ENCODE measurements at regions not wholly inside any gene's neighbourhood (a gene's known extent, or its start where the extent isn't known, plus 50 kb on each side); places are given as distances from the start of the nearest gene placed in this dataset.

DNA sequence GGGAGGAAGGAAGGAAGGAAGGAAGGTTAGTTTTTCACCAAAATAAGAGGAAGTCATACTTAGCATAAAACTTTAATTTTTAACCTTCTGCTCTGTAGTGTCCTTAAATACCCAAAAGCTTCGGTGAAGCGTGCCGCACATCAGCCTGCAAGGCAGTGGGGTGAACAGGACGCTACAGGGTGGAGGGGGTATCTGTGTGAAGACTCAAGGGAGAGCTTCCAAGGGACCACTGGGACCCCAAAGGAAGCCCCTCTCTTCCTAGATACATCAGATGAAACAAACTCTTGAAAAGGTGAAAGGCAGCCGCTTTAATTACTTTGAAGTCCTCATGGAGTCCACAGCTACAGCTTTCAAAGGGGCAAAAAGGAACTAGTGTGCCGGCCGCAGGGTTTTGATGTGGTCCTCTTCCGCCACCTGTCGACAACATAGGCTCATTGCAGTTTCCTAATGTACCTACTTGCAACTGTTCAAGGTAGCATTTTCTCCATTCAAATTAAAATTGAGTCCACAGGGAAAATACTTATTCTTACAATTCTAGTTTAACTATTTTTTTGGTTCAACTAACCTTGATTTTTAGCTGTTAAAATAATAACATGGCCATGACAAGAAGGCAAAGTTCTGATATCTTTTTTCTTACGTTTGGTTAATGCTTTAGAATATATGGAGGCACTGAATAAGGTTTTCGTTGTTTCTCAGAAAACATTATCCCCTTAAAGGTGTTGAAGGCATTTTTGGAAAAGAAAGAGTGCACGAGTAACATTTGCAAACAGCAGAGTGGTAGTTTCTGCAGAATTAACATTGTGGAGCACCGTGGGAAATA, 135.0 kb upstream of the RIPOR2 start:
- peak; percentile 76 for DNase-seq

DNA sequence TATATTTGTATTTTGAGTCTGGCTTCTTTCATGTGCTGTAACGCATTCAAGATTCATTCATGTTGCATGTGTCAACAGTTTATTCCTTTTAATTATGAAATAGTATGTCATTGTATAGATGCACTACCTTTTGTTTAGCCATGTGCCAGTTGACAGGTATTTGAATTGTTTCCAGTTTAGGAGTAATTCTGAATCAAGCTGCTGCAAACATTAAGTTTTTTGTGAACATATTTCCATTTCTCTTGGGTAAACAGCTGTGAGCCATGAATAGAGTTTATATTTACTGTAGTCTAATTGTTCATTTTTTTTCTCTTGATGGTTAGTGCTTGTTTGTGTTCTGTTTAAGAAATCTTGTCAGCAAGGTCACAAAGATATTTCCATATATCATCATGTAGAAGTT, 142.4 kb upstream of the RIPOR2 start:
- no peak for DNase-seq

DNA sequence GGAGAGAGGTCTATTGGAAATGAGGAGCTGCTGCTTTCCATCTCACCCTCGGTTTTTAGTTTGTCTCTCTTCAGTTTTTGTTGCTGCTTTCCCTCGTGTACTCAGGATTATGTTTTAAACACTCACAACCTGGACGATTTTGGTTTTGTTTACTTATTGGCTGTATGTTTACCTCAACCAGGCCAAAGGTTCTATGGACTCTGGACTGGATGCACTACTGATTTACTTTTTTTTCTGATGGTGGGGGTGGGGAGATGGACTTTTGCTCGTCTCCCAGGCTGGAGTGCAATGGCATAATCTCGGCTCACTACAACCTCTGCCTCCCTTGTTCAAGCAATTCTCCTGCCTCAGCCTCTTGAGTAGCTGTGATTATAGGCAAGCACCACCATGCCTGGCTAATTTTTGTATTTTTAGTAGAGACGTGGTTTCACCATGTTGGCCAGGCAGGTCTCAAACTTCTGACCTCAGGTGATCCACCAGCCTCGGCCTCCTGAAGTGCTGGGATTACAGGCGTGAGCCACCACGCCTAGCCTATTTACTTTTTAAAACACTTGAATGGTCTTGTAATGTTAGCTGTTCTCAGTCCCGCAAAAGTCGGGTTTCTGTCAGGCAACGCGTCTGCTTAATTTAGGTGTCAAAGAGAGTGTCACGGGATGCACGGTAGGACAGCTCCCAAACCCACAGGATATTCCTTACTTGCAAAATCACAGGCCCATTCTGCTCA, 148.2 kb upstream of the RIPOR2 start:
- DNase-seq, result no peak

DNA sequence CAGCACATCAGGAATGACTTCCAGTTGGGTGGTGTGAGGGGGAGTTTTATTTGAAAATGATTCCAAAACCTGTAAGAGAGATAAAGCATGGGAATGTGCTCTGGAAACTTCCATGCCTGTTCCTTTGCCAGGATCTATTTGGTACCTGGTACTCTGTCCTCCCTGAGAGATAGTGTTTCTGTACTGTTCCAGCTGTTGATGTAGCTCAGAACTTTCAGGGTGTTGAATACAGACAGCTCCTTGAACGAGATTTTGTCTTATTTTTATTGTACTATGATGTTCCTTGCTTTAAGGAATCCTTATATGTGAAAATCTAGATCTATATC, 148.7 kb upstream of the RIPOR2 start:
- no peak for DNase-seq

DNA sequence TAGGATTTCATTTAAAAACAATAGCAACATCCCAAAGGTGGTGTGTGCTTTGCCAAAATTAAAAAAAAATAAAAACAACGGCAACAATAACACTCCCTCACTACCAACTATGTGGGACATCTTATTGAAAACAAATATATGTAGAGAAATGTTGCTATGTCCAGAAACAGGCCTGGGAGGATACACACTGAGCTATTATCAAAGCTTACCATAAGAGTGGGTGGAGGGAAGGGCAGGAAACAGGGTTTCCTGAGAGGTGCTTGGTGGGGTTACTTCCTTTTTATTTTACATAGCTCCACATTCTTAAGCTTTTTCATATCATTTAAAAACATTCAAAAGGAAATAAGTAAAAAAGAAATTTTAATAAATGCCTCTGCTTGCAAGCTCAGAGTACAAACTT, 150.0 kb upstream of the RIPOR2 start:
- DNase-seq, result no peak

DNA sequence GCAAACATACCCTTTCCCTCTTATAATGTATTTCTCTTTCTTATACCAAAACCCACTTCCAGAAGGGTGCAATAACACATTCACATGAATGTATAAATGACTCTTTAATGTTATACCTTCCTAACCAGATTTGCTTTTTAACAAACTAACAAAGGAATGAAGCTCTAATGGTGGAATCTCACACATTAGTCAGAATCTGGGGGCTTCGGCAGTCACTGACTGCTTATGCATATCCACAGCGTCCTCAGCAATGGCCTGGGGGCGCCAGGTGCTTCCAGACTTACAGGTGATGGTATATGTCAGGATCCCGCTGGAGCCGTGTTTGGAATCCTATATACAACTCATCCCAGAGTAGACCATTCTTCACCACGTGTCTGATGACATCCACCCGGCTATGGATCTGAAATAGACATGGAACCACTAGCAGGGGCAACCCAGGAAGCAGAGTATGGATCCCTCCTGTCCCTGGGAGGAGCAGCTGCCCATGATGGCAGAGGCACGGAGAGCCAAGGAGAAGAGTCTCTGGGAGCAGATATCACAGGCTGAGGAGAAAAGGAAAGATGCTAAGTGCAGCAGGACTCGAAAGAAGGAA, 150.8 kb upstream of the RIPOR2 start:
- no peak for DNase-seq

DNA sequence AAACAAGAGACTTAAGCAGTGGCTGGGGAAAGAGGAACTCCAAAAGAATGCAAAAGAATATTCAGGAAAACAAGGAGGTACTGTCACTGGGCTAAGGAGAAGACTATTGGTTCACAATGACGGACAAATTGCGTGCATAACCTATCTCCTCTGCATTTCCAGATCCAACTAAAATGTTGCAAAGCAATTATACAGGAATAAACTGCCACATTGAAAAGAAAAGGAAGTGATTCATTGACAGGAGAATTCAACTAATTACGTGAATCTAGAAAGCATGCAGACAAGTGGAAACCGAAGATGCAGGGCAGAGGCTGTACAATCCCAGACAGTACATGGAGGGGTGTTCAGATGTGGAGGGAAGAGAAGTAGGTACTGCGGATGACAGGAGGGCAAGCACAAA, 152.8 kb upstream of the RIPOR2 start:
- no peak for DNase-seq

DNA sequence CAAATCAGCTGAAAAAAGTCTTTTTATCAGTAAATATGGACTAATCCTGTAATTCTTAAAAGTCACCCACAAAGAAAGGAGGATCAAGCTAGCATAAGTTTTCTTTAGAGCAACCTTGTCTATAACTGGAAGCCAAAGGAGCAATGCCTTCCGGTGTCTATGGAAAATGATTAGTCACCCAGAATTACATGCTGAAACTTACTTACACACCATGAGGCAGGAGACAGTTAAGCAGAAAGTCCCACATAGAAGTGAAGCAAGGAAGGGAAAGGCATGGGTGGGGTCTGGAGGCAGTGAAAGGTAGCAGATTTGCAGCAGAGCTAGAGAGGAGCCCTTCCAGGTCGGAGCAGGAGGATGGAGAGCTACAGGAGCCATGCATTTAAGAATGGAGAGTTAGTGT, 153.7 kb upstream of the RIPOR2 start:
- DNase-seq, result no peak

DNA sequence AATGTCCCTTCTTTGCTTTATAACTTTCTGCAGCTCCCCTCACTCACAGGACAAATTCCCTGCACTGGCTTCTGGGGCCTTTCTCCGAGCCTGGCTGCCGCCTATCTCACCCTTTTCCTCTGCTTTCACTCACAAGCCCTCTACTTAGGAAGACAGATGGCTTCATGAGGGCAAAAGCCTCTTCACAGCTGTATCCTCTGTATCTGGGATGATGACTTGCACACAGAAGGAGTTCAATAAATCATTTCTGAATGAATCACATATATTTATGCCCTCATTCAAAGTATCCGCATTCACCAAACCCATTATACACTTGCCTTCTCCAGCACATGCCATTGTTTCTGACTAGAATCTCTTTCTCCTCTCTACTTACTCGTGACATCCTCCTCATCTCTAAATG, 159.0 kb upstream of the RIPOR2 start:
- no peak for DNase-seq

DNA sequence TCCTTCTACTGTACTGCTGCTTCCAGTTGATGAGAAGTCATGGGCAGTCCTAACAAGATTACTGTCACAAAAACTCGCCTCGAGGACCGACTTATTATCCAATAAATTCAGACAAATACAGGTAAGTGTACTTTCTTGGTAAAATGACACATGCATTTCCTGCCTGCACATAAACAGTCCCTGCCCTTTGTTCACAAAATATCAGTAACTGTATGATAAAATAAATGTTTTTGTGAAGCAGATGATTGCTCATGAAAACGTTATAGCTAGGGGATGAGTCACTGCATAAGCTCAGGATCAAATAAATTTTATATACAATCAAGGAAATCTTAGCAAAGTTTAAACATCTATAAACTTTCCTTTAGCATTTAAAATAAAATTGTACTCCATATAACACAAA, 164.5 kb upstream of the RIPOR2 start:
- no peak for DNase-seq

DNA sequence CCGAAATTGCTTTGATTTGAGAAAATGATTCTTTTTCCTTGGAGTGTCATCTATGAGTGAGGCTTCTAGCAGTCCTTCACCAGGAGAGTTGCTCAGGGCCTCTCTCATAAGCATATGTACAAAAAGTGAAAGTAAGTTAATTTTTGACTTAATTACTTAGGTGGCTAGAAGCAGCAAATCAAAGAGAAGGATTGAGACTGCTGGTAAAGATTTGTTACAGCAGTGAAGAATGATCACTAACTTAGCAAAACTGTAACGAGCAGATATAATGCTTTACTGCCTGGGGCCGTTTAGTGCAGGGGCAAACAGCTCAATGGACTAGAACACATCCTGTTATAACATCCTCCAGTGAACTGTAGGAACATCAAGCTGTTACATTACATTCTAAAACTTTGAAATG, 167.8 kb upstream of the RIPOR2 start:
- DNase-seq, result no peak

DNA sequence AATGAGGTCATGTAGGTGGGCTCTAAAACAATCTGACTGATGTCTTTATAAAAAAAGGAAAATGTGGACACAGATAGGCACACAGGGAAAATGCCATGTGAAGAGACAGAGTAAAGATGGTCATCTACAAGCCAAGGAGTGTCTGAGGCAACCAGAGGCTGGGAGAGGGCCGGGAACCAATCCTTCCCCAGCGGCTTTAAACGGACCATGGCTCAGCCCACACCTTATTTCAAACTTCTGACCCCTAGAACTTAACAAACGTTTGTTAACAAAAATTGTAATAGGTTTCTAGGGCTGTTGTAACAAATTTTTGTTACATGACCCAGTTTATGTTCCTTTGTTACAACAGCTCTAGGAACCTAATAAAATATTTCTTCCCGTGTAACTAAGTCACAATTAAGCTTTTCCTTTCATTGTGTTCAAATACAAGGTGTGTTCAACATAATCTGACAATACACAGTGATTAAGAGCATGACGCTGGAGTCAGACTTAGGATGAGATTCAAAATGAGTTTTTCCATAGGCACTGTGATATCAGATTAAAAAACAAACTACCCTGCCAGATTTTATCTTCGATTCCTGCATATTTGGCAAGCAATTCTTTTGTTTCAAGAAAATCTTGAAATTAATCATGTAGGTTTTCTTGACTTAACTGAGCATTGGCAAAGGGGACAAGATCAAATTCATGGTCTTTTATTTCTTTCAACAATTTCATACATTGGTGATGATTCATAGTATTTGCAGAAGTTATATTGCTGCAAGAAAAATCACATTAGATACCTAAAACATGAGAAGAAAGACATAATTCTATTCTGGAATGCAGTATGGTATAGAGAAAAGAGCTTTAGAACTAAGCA, 169.5 kb upstream of the RIPOR2 start:
- DNase-seq, result no peak

DNA sequence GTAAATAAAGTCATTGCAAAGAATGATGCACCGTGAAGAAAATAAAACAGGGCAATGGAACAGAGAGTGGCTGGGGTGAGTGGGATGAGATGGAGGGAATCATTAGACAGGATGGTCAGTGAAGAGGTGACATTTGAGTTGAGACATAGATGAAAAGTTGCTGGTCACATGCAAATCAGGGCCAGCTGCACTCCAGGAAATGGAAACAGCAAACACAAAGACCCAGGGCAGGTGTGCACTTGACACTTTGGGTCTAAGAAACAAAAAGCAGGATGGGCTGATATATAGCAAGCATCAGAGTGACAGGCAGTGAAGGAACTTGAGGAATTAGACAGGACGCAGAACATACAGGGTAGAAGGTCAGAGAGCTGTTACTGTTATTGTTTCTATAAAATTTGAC, 171.5 kb upstream of the RIPOR2 start:
- DNase-seq, result no peak

DNA sequence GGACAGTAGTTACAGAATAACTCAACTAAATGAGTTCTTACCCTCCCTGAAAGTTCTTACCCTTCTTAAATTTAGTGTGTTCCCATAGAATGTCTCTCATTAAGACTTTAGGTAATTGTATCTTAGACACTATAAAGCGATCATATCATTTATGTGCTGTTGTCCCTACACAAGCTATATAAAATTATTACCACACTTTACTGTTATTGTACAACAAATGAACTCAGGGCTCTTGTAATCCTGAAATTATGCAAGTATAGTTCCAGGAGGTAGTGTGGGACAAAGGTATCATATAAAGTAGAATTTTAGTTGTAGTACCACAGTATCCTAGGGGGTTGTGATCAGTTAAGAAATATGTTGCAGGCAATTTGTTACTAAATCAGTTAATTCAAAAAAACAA, 167.4 kb upstream of the CARMIL1 start:
- DNase-seq, result no peak

DNA sequence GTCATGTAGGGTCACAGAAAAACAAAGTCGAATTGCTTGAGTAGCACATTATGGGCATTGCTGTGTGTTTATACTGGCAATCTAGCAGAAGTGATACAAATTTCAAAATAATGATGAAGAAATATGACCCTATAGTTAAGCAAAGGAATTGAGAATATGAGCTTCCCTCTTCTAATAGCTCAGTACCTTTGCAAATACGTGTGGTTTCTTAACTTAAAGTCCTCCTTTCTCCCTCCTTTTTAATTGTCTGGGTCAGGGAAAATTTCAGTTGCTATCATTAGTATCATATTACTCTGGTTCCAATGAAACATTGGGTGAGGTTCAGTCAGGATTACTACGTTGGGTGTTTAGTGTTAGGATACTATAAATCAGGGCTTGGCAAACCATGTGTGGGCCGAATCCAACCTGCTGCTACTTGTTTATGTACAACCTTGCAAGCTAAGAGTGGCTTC, 166.8 kb upstream of the CARMIL1 start:
- DNase-seq, result no peak

DNA sequence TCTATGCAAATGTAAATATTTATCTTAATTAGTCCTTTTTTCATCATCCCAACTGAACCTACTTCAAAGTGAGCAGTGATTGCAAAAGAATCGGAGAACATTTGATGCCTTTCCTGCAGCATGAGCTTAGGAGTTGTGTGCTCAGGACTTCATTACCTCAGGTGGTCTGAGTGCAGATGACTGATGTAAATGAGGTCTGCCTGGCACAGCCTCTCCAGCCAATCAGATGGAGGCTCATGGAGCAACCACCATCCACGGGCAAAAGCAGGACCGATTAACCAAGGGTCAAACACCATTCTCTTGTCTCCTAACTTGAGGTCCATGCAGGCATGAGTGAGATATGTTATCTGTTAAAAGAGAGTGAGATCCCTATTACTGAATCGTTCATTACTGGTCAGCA, 165.7 kb upstream of the CARMIL1 start:
- DNase-seq, result no peak

DNA sequence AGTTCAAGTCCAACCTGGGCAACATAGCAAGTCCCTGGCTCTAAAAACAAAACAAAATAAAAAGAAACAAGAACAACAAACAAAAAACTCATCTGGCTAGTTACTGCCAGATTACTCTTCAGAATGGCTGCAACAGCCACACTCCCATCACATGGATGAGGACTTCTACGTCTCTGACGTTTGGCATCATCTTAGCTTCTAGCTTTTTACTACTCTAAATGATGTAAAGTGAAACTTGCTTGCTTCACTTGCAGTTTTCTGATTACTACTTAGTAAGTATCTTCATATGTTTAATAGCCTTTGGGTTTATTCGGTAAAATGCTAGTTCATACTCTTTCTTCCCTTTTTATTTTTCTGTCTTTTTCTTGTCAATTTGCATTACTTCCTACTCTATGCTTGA, 161.1 kb upstream of the CARMIL1 start:
- no peak for DNase-seq

DNA sequence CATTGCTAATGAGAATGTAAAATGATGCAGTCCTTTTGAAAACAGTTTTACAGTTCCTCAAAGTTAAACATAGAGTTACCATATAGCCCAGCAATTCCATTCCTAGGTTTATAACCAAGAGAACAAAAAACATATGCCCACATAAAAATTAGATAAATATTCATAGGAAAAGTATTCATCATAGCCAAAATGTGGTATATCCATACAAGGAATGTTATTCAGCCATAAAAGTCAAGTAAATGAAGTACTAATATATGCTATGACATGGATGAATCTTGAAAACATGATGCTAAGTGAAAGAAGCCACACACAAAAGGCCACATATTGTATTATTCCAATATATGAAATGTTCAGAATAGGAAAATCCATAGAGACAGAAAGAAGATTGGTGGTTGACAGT, 158.0 kb upstream of the CARMIL1 start:
- no peak for DNase-seq

DNA sequence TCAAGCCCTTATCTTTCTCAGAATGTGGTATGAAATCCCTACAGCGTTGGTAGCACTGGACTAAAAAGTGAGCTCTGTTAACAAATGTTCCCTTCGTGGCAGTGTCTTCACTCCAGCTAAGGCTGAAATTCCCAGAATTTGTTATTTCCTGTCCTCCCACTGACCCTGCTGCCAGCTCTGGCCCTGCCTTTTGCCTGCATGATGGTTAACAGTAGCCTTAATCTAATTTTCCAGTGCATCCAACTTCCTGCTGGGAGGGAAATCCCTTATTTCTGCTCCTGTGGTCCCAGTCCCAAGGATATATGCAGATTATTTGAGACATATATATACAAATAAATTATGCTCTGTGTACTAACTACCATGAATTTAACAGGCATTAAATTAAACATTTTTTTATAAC, 157.2 kb upstream of the CARMIL1 start:
- DNase-seq, result no peak

DNA sequence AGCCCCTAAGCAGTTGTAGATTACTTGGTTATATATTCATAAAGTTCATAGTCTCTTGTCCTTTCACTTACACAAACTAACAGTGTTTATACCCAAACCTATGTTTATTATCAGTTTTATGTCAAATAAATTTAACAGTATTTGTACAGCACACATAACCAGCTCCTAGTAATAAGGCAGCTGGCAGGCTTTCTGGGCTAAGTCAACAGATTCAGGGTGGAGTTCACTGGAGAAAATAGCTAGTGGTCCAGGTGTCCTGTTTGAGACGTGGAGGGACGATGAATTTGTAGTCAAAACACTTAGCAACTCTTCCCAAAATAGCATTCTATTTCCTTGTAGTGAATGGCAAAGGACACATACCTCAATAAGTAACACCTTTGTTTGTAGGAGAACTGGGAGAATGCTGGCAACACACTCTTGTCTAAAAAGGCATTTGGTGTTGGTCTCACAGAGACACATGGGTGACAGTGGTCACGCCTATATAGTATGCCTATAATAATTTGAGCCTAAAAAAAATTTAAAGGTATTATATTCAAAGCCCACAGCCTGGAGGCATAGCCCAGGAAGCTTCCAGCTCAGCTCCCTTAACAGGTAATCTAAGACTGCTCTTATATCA, 156.4 kb upstream of the CARMIL1 start:
- DNase-seq, result no peak

DNA sequence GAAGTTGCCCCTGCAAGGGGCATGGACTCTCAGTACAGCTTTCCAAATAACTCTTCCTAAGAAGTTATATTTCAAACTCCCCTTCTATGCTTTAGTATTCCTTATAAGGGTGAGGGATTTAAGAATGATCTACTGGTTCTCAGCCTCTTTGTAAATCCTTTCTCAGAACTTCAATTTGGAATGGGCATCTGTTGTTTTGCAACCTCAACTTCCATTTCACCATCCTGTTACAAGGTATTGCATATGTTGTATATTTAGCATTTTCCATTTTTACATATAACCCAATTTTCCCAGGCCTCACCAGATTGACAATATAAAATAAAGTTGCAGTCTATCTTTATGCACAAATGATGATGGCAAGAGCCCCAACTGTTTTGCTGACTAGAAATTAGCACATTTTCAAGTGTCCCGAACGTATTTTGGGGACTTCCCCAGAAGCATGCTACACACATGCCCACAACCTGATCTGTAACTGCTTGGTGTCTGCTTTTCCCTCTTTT, 154.9 kb upstream of the CARMIL1 start:
- DNase-seq, result no peak

DNA sequence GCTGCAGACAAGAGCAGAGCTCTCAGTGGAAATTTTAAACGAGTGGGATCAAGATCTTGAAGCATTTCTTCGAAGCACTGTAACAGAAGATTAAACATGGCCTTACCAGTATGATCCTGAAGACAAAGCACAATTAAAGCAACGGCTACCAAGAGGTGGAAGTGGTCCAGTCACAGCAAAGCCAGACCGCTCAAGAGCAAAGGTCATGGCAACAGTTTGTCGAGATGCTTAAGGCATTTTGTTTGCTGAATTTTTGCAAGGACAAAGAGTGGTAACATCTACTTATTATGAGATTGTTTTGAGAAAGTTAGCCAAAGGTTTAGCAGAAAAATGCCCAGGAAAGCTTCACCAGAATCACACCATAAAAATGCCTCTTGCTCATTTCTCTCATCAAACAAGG, 153.4 kb upstream of the CARMIL1 start:
- no peak for DNase-seq

Data from activated CD4-positive, alpha-beta T cell treated with anti-CD3 and anti-CD28 coated beads for 1 hour (primary cell).